AG09309 (cell line): ENCODE measurements at regions not wholly inside any gene's neighbourhood (a gene's known extent, or its start where the extent isn't known, plus 50 kb on each side); places are given as distances from the start of the nearest gene placed in this dataset.

ENCODE experiments used
- DNase-seq: peaks from one replicate; pipeline ENCODE4 v3.0.0-alpha.2; 2010; ENCODE audit warnings: low read depth
- H3K4me3 ChIP-seq: 2 replicates; pipeline ENCODE4 v1.5.1; 2011; ENCODE audit warnings: mild to moderate bottlenecking, low read depth, low read length, moderate library complexity; ENCODE audit not compliant: control insufficient read depth
- TF ChIP-seq, protein P1 (sequence below): IDR thresholded peaks from 2 replicates; pipeline ENCODE4 v1.5.1; 2011; ENCODE audit warnings: mild to moderate bottlenecking, low read depth, low read length, inconsistent platforms; ENCODE audit not compliant: insufficient read depth, control insufficient read depth; ENCODE audit errors: missing control alignments

DNA sequence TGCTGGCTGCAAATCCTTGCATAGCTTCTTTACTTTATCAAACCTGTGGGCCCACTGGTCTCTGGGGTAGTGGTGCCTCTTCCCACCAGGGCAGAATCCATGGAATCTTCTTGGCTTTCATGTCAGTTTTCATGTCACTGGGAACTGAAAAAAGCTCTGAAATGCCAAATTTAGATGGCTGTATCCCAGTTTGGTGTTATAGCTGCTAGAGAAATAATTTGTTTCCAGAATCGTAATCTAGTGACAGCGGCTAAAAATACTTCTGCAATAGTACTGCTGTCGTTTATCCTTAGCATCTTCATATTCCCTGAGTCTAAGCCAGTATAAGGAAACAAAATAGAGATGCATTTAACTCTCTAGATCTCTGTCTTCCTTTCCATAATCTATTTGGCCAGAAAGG is 983.4 kb upstream of the FAT3 start:
- DNase-seq, result no peak
- H3K4me3 ChIP-seq, result no peak overlapping the region
- TF ChIP-seq, protein P1, sequence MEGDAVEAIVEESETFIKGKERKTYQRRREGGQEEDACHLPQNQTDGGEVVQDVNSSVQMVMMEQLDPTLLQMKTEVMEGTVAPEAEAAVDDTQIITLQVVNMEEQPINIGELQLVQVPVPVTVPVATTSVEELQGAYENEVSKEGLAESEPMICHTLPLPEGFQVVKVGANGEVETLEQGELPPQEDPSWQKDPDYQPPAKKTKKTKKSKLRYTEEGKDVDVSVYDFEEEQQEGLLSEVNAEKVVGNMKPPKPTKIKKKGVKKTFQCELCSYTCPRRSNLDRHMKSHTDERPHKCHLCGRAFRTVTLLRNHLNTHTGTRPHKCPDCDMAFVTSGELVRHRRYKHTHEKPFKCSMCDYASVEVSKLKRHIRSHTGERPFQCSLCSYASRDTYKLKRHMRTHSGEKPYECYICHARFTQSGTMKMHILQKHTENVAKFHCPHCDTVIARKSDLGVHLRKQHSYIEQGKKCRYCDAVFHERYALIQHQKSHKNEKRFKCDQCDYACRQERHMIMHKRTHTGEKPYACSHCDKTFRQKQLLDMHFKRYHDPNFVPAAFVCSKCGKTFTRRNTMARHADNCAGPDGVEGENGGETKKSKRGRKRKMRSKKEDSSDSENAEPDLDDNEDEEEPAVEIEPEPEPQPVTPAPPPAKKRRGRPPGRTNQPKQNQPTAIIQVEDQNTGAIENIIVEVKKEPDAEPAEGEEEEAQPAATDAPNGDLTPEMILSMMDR, result no peak

DNA sequence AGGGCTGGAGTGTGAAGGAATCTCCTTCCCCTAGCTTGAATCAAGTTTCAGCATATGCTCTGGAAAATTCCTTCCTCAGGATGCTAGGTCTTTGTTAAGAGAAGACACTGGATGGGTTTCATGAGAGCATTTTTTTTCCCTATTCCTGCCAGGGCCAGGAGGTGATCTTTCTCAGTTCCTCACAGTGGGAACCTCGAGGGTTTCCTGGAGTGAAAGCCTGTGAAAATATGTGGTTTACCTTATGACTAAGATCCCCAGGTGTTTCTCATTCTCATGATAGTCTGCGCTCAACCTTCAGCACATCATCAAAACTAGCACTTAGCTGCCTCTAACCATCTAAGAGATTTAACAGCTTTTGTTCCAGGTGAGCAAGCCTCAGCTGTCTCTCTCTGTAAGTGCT is 985.3 kb upstream of the FAT3 start:
- no peak for DNase-seq

DNA sequence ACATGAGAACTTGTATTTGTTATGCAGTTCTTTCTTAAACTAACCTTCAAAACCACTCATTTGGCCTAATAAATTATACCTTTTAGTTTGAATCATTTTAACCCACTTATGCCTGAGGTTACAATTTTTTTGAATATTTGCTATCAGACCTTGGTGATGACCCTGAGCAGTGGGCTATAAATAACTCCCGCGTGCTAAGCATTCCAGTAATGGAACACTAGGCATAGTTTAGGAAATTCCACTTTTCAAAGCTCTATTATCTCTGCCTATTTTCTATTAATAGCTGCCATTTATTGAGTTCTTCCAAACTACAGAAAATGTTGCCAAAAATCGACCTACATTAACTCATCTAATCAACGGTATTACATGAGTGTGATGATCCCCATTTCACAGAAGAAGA is 993.4 kb upstream of the FAT3 start:
- no peak for DNase-seq
- H3K4me3 ChIP-seq, result no peak overlapping the region
- TF ChIP-seq, protein P1, result no peak

More for the DNA sequence above, 985.3 kb upstream of the FAT3 start:
- TF ChIP-seq, protein P1, result no peak
- H3K4me3 ChIP-seq, result no peak overlapping the region

DNA sequence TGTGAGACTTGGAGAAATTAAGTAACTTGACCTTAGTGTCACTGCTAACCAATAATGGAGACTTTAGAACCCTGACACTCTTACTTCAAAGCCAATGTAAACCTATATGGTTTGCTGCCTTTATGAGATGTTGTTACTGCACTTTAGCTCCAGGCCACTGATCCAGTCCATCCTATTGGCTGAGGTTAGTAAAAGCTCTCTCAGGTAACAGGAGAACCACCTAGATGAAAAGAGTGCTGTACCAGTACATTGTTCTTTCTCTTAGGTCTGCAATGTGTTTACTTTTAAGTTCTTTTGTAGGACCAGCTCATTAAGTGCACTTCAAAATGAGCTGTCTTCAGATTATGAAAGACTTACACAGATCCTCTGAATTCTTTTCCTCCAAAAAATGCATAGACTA is 994.0 kb upstream of the FAT3 start:
- no peak for DNase-seq
- TF ChIP-seq, protein P1, result no peak
- no peak overlapping the region for H3K4me3 ChIP-seq

DNA sequence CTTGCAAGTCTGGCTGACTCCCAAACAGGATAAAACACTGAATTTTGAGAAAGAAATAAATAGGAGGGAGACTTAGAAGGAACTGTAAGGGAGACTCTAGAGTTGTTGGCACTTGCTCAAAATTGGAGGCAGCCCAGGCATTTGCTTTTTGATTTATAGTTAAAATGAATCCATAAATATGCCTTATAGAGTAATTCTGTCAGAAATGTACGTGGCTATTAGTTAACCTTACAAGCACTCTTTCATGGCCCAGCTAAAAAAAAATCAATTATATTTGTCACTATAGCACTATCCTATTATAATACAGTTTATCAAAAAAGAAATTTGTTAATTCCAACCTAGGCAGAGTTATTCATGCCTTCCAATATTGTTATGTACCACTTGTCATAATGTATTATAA is 1000.0 kb upstream of the CHORDC1 start:
- DNase-seq, result no peak
- no peak overlapping the region for H3K4me3 ChIP-seq
- TF ChIP-seq, protein P1, result no peak

DNA sequence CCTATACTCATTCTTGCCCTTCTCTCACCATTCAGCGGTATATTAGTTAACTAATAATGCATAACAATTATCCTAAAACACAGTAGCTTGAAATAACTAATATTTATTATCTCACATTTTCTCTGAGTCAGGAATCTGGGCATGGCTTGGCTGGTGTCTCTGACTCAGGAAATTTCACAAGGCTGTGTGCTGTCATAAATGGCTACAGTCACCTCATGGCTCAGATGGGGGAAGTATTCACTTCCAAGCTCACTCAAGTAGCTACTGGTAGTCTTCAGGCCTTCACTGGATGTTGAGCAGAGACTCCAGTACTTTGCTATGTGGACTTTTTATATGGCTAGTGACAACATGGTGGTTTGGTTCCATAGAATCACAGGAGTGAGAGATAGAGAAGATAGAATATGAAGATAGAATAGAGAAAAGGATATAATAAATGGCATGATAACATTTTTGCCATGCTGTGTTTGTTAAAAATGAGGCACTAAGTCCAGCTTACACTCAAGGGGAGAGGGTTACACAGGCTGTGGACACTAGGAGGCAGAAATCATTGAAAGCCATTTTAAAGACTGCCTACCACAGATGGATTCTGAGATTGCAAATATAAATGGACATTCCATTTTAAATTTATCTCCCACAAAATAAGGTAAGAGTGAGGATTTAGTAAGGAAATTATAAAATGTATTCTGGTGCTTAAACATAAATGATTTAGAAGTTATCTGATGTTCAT is 997.8 kb upstream of the CHORDC1 start:
- no peak overlapping the region for H3K4me3 ChIP-seq
- no peak for DNase-seq
- TF ChIP-seq, protein P1, result no peak
